NOMO-1 treated with dmso at 0.1 percent for 144 hours (cell line): ENCODE measurements at regions not wholly inside any gene's neighbourhood (a gene's known extent, or its start where the extent isn't known, plus 50 kb on each side); places are given as distances from the start of the nearest gene placed in this dataset.
"Not testable (repeated sequence)": the region's sequence is repeated elsewhere in the genome, so short reads cannot be mapped to it uniquely, and the experiment has no call there.

Source experiments
- DNase-seq: peaks from one replicate; lab custom pipeline; 2025; ENCODE audit not compliant: unreplicated experiment; lab: John Stamatoyannopoulos, UW

DNA sequence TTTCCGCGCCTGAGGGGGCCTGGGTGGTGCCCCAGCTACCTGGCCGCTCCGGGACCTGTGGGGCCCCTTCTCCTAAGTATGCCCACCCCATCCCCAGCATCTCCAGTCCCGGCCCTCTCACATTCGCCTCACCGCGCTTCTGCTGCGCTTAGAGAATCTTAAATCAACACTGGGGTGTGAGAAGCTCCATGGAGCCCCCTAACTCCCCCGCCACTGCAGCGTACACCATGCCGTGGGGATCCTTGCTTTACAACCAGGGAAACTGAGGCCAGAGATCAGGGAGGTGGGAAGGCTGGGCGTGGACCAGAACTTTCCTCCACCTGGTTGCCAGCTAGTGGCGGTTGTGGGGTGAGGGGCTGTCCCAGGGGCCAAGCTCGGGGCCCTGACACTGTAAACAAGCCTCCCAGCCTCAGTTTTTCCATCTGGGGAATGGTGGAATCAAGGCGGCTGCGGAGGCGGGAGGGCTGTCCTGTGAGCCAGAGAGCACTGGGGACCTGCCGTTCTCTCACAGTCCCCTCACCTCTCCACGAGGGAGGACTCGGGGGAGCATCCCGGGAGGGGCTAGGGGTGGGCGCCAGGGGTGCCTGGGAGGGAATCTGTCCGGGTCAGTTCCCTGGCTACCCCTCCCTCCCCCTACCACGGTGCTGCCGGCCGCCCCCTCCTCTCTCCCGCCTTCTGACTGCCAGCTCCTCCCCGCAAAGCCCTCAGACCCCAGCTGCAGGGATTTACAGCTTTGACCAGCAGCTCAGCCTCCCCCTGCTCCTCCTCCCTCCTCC, 161.2 kb downstream of the C9orf50 start:
- DNase-seq: no peak

GRCh38 chr9:129458663-129459546, 162.0 kb downstream of the C9orf50 start:
- DNase-seq: peak; percentile 70

GRCh38 chr9:129458155-129458661, 162.7 kb downstream of the C9orf50 start:
- DNase-seq: peak; percentile 39

DNA sequence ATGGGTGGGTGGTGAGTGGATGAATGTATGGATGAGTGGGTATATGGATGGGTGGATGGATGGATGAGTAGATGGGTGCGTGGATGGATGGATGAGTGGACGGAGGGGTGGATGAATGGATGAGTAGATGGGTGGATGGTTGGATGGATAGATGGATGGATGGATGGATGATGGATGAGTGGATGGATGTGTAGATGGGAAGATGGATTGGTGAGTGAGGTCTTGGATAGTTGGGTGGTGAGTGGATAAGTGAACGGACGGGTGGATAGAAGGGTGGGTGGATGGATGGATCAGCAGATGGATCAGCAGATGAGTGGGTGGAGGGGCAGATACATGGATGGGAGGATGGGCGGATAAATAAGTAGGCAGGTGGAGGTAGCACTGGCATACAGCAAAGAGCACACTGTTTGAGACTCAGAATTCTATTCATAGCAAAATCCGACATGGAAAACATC, 163.5 kb downstream of the C9orf50 start:
- DNase-seq: no peak

DNA sequence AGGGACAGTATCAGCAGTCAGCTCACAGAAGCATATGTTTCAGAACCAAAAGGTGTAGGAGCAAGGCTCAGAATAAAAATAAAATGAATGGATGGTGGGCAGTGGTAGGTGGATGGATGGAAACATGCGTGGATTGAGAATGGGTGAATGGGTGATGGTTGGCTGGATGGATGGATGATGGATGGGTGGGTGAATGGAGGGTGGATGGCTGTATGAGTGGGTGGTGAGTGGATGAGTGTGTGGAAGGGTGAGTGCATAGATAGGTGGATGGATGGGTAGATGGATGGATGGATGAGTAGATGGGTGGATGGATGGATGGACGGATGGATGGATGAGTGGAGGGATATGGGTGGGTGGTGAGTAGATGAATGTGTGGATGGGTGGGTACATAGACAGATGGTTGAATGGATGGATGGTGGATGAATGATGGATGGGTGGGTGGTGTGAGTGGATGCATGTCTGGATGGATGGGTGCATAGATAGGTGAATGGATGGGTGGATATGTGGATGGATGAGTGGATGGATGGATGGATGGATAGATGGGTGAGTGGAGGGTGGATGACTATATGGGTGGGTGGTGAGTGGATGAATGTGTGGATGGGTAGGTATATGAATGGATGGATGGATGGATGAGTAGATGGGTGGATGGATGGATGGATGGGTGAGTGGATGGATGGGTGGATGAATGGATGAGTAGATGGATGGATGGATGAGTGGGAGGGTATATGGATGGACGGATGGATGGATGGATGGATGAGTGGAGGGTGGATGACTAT, 164.2 kb downstream of the C9orf50 start:
- no peak for DNase-seq

- no peak for DNase-seq
Observed at GRCh38 chr9:129455151-129455995, 165.5 kb downstream of the C9orf50 start.

DNA sequence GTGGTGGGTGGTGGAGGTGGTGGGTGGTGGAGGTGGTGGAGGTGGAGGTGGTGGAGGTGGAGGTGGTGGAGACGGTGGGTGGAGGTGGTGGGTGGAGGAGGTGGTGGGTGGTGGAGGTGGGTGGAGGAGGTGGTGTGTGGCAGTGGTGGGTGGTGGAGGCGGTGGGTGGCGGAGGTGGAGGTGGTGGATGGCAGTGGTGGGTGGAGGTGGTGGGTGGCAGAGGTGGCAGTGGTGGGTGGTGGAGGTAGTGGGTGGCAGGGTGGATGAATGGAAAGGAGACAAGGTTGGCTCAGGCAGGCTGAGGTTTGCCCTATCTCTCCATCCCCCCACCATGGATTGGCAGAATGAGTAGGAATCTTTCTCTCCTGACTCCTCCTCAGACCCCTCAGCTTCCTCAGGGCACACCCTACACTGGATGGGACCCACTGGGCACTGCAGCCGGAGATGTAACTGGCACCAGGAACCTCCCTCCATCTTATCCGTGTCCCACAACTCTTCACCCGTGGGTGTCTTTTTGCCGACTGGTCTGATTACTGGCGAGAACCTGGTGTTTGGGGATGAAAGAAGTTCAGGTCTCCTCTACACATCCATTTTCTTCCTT, 166.3 kb downstream of the C9orf50 start:
- no peak for DNase-seq

DNA sequence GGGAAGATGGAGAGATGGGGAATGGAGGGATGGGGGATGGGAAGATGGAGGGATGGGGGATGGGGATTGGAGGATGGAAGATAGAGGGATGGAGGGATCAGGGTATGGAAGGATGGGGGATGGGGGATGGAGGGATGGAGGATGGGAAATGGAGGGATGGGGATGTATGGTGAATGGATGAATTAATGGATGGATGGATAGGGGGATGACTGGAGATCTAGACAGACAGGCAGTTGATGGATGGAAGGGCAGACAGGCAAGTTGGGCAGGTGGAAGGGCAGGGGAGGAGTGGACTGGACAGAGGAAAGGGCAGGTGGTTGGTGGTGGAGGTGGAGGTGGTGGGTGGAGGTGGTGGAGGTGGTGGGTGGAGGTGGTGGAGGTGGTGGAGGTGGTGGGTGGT, 167.2 kb downstream of the C9orf50 start:
- DNase-seq: no peak

DNA sequence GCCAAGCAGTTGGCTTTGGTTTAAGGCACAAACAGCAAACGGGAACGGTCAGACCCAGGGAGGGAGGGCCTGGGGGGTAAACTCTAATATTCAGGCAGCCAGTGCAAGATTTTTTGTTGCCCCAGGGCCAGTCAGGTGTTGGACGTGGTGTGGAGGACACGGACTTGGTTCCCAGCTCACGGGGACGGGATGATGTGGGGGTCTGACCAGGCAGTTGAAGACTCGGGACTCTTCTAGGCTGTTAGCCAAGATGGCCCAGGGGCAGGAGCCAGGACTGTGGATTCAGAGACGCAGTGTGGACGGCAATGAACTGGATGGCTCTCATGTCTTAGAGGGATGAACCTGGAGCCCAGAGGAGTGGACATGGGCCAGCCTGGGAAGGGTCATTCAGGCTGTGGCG, 169.2 kb downstream of the C9orf50 start:
- no peak for DNase-seq

- DNase-seq: no peak
Observed at GRCh38 chr9:129451089-129451656, 169.7 kb downstream of the C9orf50 start.

DNA sequence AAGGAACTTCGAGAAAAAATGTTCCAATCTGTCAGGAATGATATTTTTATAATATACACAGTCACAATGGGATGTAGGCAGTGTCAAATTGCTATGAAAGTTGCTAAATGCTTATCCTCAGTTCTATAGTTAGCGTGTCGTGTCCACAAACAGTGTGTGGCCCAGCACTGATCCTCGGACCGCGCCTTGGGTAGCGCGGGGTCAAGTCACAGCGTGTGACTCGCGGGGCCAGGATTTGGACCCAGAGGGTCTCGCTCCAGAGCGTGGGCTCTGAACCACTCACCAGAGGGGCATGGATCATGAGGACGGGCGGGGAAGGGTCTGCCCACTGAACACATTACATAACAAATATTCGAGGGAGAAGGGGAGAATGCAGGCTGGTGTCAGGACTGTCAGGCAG, 171.8 kb downstream of the C9orf50 start:
- no peak for DNase-seq

DNA sequence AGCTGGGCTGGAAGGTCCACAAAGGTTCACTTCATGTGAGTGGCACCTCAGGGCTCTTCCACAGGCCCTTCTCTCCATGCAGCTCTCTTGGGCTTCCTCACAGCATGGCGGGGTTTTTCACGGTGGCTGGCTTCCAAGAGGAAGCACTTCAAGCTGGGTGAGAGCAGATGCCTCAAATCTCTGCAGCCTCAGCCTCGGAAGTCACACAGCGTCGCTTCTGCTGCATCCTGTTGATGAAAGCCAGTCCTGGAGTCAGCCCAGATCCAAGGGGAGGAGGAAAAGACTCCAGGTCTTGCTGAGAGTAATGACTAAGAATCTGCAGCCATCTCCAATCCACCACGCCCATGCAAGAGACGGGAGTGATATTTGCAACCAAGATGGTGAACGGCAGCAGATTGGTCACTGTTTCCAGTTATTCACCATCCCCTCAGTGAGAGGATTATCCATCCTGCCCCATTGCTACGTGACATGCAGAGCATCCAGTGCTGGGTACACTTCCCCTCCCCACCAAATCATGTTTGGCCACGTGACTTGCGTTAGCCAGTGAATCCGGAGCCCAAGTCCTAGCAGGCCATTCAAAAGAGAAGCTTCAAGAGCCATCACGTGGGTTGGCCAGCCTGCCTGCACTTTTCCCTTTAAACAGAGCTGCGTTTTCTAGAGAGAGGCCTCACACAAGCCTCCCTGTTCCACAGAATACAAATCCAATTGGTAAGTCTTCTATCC, 173.9 kb downstream of the C9orf50 start:
- DNase-seq: no peak

DNA sequence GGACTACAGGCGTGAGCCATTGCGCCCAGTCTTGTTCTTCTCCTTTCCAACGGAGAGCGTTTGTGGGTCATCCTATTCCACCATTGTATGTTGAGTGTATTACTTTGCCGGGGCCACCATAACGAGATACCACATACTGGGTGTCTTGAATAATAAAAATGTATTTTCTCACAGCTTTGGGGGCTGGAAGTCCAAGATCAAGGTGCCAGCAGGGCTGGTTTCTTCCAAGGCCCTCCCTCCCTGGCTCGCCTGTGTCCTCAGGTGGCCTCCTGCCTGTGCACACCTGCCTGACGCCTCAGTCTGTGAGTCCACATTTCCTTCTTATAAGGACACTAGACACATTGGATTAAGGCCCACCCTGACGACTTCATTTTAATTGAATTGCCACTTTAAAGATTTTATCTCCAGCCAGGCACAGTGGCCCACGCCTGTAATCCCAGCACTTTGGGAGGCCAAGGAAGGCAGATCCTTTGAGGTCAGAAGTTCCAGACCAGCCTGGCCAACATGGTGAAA, 175.1 kb downstream of the C9orf50 start:
- DNase-seq: no peak

DNA sequence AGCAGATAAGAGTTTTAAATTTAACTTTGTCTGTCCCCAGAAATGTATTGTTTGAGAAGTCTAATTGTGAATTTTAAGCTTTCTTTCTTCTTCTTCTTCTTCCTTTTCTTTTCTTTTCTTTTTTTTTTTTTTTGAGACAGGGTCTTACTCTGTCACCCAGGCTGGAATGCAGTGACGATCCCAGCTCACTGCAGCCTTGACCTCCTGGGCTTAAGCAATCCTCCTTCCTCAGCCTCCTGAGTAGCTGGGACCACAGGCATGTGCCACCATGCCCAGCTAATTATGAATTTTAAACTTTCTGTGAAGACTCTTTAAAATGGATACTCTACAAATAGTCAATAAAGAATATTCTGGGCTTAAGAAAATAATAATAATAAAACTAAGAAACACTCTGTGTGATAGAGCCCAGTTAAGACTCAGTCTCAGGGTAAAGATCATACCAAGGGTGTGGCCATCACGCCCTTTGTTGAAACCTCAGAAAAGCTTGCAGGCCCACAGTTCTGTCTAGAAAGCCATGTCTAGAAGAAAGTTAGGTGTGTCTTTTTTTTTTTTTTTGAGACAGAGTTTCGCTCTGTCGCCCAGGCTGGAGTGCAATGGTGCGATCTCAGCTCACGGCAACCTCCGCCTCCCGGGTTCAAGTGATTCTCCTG, 177.3 kb downstream of the C9orf50 start:
- not testable (repeated sequence) for DNase-seq

DNA sequence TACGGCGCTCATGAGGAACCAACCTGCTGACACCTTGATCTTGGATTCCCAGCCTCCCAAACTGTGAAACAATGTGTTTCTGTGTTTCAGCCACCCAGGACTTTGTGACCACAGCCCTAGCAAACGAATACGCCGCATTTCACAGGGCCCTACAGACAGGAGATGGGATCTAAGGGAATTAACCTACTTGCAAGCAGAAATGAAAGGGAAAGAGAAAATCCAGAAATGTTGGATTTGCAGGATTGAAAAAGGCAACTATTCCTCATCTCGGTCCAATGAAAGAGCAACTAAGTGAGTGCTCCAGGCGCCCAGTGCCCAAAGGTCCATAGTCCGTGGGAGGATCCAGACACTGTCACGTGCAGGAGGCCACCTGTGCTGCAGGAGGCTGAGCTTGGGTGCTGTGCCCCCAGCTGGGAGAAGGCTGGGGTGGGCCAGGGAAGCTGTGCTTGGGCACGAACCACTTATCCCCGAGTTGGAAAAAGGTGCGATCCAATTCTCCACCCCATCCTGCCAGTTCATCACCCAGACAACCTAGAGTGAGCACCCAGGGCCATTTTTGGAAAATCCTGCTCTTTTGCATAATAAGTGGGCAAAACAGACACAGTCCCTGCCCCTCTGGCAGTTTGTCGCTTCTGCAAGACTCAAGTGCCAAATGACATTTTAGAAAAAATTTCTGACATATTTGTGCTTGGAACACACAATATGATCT, 177.9 kb downstream of the C9orf50 start:
- no peak for DNase-seq

DNA sequence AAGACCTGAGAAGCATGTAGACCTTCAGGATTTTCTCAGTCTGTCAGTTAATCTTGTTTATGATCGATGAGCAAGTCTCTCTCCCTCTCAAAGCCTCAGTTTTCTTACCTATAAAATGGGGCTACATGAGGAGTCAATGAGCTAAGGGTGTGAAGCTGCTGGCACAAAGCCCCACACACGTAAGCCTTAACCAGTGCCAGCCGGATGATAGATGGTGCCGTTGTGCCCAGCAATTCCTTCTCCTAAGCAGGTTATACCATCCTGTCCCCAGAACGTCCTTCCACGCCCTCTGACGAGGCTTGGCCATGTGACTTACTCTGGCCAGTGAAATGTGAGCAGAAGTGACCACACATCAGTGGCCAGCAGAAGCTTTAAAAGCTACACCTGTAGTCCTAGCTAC, 179.0 kb downstream of the C9orf50 start:
- DNase-seq: no peak

DNA sequence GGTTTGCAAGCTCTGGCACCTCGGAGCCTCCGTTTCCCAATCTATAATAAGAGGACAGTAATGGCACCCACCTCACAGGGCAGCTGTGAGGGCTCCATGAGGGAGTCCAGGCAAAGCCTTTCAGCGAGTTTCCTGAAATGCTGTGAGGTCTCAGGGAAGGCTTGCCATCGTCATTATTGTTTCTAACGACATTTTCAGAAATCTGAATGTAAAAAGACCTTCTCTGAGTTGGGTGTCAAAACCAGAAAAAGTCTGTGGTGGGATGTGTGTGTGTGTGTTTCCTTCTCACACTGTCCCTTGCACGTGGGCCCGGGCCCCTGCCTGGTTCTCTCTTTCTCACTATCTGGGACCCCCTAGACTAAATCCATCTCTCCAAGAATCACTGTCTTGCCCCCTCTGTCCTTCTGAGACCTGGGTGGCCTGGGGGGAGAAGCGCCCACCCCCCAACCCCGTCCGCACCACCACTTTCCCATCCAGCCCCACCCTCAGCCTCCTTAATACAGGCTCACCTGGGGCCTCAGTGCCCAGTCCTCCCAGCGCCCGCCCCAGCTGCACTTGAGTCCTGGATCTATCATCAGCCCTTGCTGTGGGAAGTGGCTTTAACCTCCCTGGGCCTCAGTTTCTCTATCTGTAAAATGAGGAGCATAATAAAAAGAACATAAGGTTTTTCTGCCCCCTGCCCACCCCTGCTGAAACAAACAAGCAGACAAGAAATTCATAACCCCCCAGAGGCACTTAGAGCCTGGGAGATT, 180.3 kb downstream of the C9orf50 start:
- no peak for DNase-seq
